Mononuclear cell (primary cell): ENCODE measurements at regions not wholly inside any gene's neighbourhood (a gene's known extent, or its start where the extent isn't known, plus 50 kb on each side); places are given as distances from the start of the nearest gene placed in this dataset.

Experiments used
- H3K27me3 ChIP-seq: 2 replicates; pipeline ENCODE4 v1.6.0; 2011; ENCODE audit warnings: low read length, control low read depth; ENCODE audit not compliant: insufficient read depth
- H3K4me1 ChIP-seq: 2 replicates; pipeline ENCODE4 v1.5.1; 2011; ENCODE audit warnings: mild to moderate bottlenecking, low read length, control low read depth; ENCODE audit not compliant: insufficient read depth
- H3K4me3 ChIP-seq: 2 replicates; pipeline ENCODE4 v1.5.1; 2011; ENCODE audit warnings: mild to moderate bottlenecking, low read length, moderate library complexity
- H3K9me3 ChIP-seq: 2 replicates; pipeline ENCODE4 v1.5.1; 2011; ENCODE audit warnings: low read depth, mild to moderate bottlenecking, control low read depth, low read length

GRCh38 chr11:19353287-19353850 is 112.6 kb upstream of the E2F8 start:
- no peaks in the 10 kb centered on the region for H3K9me3 ChIP-seq
- peaks cover 24% of the 10 kb centered on the region for H3K27me3 ChIP-seq
- no peaks in the 10 kb centered on the region for H3K4me1 ChIP-seq
- no peak overlapping the region for H3K4me3 ChIP-seq

- Histone ChIP-seq H3K9me3 (no peaks in the 10 kb centered on the region), H3K4me1 (no peaks in the 10 kb centered on the region), H3K4me3 (no peak overlapping the region), H3K27me3 (peaks cover 27% of the 10 kb centered on the region)
Measured at GRCh38 chr11:19352771-19353160, 112.0 kb upstream of the E2F8 start.

- Histone ChIP-seq H3K9me3 (no peaks in the 10 kb centered on the region), H3K27me3 (peaks cover 33% of the 10 kb centered on the region), H3K4me3 (no peak overlapping the region), H3K4me1 (no peaks in the 10 kb centered on the region)
Measured at GRCh38 chr11:19352072-19352770, 111.5 kb upstream of the E2F8 start.

- no peaks in the 10 kb centered on the region for H3K4me1 ChIP-seq
- no peaks in the 10 kb centered on the region for H3K9me3 ChIP-seq
- peaks cover 41% of the 10 kb centered on the region for H3K27me3 ChIP-seq
- H3K4me3 ChIP-seq = no peak overlapping the region
Measured at GRCh38 chr11:19351426-19351825, 110.7 kb upstream of the E2F8 start.

GRCh38 chr11:19350160-19350559 is 109.4 kb upstream of the E2F8 start:
- Histone ChIP-seq H3K9me3 (no peaks in the 10 kb centered on the region), H3K4me1 (no peaks in the 10 kb centered on the region), H3K27me3 (peaks cover 49% of the 10 kb centered on the region), H3K4me3 (no peak overlapping the region)

- no peaks in the 10 kb centered on the region for H3K4me1 ChIP-seq
- H3K9me3 ChIP-seq = no peaks in the 10 kb centered on the region
- H3K27me3 ChIP-seq = peaks cover 55% of the 10 kb centered on the region
- H3K4me3 ChIP-seq = no peak overlapping the region
Measured at GRCh38 chr11:19349340-19350025, 108.7 kb upstream of the E2F8 start.

- Histone ChIP-seq H3K4me3 (no peak overlapping the region), H3K4me1 (no peaks in the 10 kb centered on the region), H3K9me3 (no peaks in the 10 kb centered on the region), H3K27me3 (peaks cover 71% of the 10 kb centered on the region)
Measured at GRCh38 chr11:19347911-19348310, 107.2 kb upstream of the E2F8 start.

- no peaks in the 10 kb centered on the region for H3K4me1 ChIP-seq
- no peaks in the 10 kb centered on the region for H3K9me3 ChIP-seq
- H3K27me3 ChIP-seq = peaks cover 74% of the 10 kb centered on the region
- H3K4me3 ChIP-seq = no peak overlapping the region
Measured at GRCh38 chr11:19345848-19346681, 105.3 kb upstream of the E2F8 start.

GRCh38 chr11:19345519-19345847 is 104.7 kb upstream of the E2F8 start:
- no peaks in the 10 kb centered on the region for H3K9me3 ChIP-seq
- peaks cover 76% of the 10 kb centered on the region for H3K27me3 ChIP-seq
- H3K4me3 ChIP-seq = no peak overlapping the region
- H3K4me1 ChIP-seq = no peaks in the 10 kb centered on the region

GRCh38 chr11:19344661-19345518 is 104.1 kb upstream of the E2F8 start:
- Histone ChIP-seq H3K9me3 (no peaks in the 10 kb centered on the region), H3K4me1 (no peaks in the 10 kb centered on the region), H3K4me3 (no peak overlapping the region), H3K27me3 (peaks cover 76% of the 10 kb centered on the region)

- H3K27me3 ChIP-seq = peaks cover 57% of the 10 kb centered on the region
- no peak overlapping the region for H3K4me3 ChIP-seq
- no peaks in the 10 kb centered on the region for H3K9me3 ChIP-seq
- H3K4me1 ChIP-seq = no peaks in the 10 kb centered on the region
Measured at GRCh38 chr11:19342036-19342435, 101.3 kb upstream of the E2F8 start.

- Histone ChIP-seq H3K27me3 (peaks cover 29% of the 10 kb centered on the region), H3K4me3 (no peak overlapping the region), H3K9me3 (no peaks in the 10 kb centered on the region), H3K4me1 (no peaks in the 10 kb centered on the region)
Measured at GRCh38 chr11:19338375-19338774, 97.6 kb upstream of the E2F8 start.

- H3K4me3 ChIP-seq = no peak overlapping the region
- H3K4me1 ChIP-seq = no peaks in the 10 kb centered on the region
- peaks cover 24% of the 10 kb centered on the region for H3K27me3 ChIP-seq
- H3K9me3 ChIP-seq = no peaks in the 10 kb centered on the region
Measured at GRCh38 chr11:19337779-19338178, 97.0 kb upstream of the E2F8 start.

- Histone ChIP-seq H3K4me1 (no peaks in the 10 kb centered on the region), H3K9me3 (no peaks in the 10 kb centered on the region), H3K4me3 (no peak overlapping the region), H3K27me3 (peaks cover 14% of the 10 kb centered on the region)
Measured at GRCh38 chr11:19336331-19336730, 95.6 kb upstream of the E2F8 start.
